GM19035 (cell line): ENCODE measurements at regions not wholly inside any gene's neighbourhood (a gene's known extent, or its start where the extent isn't known, plus 50 kb on each side); places are given as distances from the start of the nearest gene placed in this dataset.
"Not testable (repeated sequence)": the region's sequence is repeated elsewhere in the genome, so short reads cannot be mapped to it uniquely, and the experiment has no call there.

ENCODE experiments used
- ATAC-seq: cut with Tn5 transposase; IDR thresholded peaks from one replicate; pipeline ENCODE4 v1.9.1; 2021; ENCODE audit not compliant: unreplicated experiment

DNA sequence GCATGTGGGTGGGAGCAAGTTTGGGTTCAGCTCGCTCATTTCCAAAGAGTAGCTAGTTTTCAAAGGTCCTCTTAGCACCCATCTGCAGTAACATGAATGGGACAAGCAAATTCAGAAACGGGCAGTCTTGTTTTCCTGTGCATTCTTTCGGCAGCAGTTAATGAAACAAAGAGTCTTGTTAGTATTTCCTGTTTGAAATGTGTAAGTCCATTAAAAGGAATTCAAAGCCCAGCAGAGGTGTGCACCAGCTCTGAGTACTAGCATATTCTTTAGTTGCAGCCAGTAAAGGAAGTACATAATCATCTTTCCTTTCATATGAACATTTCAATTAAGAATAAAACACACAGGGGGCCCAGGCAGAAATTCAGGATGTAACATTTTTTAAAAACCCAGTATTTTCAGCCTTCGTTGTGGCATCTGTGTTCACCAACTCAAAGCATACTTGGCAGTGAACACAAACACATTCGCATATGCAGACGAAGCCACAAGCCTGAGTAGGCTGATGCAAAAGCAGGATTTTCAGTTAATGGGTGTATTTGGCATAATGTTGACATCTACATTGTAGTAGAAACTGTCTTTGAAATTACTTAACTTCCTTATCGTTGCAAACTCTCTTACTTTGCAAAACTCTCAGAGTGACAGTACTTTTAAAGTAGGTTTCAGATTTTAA, 570.0 kb upstream of the FLRT2 start:
- no peak for ATAC-seq

DNA sequence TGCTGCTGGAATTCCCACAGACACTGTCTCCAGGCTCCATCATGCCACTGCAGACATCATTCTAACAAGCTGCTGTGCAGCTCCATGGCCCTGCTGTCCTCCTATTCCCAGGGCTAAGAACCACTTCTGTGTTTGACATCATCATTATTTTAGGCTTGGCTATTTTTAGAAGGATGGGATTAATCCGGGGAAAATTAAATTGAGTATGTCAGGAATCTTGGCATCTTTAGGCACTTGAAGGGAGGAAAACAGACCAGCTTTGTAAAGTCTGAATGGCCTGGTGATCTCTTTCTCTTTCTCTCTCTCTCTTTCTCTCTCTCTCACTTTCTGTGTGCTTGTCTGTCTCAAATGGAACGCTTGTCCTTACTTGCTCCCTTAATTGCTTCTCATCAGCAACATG, 568.3 kb upstream of the FLRT2 start:
- no peak for ATAC-seq

DNA sequence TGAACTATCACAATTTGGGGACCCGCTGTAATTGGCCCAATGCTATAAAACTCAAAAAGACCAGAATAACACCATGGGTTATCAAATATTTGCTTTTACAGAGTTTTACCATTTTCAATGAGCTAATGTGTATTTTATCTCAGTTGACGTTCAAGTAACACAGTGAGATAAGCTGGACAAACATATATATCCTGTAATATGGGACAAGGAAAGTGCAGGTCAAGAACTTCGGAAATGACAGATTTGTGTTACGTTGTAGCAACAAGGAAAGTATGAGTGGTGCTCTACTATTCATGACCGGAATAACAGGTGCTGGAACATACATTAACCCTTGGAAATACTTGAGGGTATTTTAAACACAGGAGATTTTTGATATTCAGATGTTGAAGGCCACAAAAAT, 566.4 kb upstream of the FLRT2 start:
- no peak for ATAC-seq

DNA sequence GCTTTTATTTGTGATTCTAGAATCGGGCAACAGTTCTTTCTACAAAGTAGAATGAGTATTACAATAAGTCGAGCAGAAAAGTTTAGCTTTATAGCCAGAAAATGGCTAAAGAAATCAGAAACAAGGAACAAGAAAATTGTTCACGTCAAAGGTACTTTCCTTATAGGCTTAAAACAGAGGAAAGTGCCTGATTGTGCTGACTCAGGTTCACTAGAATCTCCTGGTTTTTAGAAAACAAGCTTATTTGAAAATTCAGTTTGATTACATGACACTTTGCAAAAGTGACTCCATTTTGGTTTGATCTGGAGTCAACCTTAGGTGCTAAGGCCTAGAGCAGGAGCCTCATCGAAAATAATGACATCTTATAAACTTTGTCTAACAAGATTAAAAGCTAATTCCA, 564.7 kb upstream of the FLRT2 start:
- no peak for ATAC-seq

DNA sequence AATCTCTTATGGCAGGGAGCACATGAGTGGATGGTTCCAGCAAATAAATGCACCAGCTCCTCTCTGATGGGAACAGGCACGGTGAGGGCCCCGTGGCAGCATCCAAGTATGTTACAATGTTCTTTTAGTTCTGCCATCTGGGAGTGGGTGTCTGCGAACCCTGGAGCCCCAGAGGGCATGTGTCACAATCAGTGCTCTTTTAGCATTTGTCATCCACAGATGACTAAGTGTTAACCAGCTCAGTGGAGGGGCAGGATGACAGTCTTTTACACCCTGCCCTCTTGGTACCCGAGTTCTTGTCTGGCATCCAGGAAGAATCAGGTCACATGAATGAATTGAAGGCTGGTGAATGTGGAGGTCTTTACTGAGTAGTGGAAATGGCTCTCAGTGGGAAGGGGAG, 560.4 kb upstream of the FLRT2 start:
- ATAC-seq = no peak

DNA sequence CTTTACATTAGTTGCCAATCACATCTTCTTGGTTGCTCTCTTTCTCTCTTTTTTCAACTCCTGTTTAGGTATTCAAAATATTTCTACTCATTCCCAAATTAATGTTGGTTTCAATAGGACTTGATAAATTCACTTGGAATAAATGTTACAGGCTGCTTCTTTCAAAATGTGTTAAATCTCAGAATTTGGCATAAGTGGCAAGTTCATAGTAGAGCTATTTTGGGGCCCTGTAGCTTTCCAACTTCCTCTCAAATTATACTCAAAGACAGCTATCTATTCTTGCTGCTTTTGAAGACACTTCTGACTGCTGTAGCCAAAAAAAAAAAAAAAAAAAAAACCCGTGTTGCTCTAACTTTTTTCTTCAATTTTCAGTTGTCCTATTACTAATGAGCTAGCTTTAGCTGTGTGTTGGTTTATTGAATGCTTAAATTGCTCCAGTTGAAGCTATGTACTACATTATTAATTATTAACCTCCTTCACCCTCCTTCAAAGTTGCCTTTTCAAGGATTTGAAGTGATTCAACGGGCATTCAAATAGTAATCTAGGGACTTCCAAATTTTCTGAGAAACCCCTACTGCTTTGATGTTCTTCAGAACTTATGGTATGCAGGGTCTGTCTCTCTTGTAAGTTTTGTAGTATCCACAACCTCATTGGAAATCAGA, 554.6 kb upstream of the FLRT2 start:
- no peak for ATAC-seq

DNA sequence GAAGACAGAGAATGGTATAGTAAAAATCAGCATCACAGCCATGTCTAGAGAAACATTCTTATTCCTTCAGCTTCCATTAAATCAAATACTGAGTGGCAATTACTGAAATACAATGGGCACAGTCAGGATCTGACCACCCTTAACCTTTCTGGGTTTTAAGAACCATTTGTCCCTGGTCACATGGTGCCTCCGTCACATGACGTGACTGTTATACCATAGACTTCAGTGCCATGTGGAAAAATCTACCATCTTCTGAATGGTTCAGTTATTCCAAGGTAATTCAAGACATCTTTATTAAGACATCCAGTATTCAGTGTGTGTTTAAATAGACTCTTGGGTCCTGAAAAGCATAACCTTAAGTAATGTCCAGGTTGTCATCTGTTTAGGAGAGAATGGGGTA, 553.1 kb upstream of the FLRT2 start:
- no peak for ATAC-seq

DNA sequence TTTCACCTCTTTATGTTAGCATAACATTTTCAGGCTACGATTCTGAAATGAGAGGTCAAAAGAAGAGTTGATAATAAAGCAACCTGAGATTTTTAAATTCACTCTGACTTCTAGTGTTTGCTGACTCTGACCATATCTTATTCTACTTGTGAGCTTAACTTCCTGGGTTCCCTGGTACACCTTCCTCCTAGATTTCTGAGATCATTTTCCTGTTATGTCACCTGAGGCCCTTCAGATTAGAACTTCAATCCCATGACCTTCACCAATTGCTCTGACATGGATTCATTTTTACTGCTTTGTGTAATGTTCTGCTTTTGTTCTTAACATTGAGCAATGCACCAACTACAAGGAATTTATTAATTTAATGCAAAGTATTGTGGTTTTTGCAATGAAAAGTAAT, 542.9 kb upstream of the FLRT2 start:
- no peak for ATAC-seq

DNA sequence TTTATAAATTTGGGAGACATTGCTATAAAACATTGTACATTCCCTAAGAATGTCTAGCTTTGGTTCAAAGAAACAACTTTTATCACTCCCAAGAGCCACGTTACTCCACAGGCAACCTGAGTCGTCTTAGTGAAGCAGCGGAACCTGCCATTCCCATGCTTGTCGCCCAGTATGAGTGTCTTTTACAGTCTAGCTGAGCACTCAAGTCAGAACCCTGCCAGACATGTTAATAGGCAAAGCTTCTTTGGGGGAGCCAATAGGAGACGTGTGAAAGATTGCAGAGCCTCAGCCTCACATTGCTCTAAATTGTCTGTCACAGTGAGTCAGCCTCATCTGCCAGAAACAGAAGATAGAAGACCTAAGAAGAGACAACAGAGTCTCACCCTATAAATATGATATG, 541.6 kb upstream of the FLRT2 start:
- no peak for ATAC-seq

DNA sequence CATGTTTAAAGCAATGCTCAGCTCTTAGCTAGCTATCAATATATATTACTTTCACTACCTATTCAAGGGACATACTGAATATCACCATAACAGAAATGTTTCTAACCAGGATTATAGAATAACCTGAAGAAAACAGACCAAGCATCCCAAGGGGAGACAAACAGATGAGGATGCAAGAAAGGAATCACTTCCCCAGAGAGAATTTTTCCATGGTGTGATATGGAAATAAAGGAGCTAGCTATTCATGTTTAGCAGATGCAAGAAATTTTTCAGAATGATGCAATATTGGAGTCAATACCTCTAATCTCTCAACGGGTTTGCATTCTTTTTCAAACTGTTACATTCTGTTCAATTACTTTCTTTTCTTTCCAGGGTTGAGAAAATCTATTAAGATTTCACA, 538.9 kb upstream of the FLRT2 start:
- no peak for ATAC-seq

DNA sequence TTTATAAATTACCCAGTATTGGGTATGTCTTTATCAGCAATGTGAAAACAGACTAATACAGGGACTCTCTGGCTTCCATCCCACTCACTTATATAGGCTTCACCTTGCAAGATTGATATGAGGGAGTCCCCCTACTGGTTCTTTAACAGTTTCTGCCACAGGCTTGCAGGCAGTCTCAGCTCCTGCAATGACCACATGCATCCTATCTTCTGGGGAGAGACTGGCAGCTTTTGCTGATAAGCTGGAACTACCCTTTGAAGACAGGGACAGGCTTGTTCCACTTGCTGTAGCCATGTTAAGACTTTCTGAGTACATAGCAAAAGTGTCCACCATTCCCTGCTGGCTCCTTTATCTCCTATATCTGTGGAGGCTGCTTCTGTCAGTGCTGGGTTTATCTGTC, 531.7 kb upstream of the FLRT2 start:
- ATAC-seq = no peak

DNA sequence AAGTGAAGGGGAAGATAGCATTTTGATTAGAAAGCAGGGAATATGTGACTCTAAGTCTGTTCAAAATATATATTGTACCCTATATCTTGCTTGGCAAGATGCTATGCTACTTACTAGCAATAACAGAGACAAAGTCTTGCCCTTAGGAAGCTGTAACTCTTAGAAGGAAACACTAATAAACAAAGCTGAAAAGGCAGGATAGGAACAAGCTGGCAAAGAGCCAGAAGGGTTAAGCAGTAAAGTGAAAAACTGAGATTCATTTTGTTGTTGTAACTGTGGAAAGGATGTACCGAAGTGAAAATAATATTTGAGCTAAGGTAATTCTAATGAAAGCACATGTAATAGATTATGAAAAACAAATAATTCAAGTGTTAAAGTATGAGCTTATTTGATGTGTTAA, 527.1 kb upstream of the FLRT2 start:
- no peak for ATAC-seq

DNA sequence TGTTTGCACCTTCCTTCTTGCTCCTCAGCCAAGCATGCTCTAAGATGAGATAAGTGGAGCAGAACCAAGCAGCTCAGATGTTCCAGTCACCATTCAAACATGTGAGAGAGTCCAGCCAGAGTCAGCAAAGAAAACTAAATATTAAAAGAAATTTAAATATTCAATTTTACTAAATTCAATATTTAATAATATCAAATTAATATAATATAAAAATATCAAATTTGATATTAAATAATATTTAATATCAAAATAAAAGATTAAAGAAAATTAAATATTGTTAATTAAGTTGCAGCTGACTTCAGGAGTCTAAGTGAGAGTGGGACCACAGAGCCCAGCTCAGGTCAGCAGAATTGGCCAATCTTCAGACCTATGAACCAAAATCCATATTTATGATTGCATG, 526.1 kb upstream of the FLRT2 start:
- ATAC-seq = no peak

DNA sequence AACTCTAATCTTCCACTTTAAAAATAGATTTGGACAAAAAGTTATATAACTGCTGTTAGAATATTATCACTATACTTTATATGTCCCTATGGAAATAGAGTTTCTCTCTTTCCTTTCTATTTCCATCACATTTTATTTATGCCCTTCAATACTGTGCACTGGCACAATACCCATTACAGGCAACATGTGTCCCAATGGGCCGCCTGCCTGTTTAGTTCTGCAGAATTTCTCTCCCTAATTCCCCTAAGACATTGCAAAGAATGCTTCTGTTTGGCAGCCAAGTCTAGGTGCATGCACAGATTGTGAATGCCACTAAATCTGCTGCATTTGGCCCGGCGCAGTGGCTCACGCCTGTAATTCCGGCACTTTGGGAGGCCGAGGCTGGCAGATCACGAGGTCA, 520.4 kb upstream of the FLRT2 start:
- ATAC-seq = no peak

DNA sequence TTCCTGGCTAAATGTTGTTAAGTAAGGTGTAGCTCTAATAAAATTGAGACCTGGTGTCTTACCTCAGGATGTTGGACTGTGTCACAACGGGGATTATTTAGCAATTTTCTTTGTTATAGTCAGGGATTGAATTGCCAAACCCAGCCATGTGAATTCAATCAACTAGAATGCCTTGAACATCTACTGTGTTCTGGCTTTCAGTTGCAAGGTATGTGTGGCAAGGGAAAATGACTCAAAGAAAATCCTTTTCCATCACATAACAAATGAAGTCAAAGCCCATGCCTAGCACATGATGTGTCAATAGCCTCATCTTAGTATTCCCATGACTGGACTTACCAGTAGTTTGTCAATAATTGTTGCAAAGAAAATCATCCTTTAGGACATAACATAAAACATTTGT, 519.8 kb upstream of the FLRT2 start:
- no peak for ATAC-seq

DNA sequence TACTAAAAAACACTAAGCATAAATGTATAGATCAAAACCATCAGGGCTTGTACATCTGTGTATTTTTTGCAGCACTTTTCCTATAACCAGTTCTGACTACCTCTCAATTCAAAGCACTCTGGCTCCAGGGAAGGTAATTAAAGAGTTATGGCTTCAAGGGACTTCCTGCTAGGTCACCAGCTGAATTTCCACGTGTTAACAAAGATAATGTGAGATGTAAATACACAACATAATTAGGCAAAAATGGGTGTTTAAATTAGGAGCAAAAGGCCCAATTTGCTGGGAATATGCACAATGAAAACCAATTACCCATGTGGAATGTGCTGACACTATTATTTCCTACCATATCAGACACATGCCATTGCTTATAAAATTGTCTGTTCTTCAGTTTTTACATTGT, 513.4 kb upstream of the FLRT2 start:
- no peak for ATAC-seq

DNA sequence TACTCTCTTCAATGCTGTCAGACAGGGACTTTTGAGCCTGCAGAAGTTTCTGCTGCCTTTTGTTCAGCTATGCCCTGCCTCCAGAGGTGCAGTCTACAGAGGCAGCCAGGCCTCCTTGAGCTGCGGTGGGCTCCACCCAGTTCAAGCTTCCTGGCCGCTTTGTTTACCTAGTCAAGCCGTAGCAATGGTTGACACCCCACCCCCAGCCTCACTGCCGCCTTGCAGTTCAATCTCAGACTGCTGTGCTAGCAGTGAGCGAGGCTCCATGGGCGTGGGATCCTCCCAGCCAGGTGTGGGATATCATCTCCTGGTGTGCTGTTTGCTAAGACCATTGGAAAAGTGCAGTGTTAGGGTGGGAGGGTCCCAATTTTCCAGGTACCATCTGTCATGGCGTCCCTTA, 506.1 kb upstream of the FLRT2 start:
- not testable (repeated sequence) for ATAC-seq

DNA sequence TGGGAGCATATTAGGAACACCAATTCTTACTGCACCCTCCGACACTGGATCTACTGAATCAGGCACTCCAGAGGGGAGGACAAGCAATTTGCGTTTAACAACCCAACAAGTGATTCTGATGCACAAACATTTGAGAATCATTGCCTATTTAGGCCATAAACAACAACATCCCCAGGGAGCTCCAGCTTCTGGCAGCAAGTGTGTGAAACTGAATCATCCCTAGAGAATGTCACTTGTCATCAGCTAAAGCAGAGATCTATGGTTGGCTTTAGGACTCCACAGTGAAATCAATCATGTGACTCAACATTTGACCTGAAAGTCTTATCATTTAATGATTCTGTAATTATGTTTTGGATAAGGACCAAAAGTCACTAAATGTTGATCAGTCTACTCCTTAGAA, 505.0 kb upstream of the FLRT2 start:
- ATAC-seq = no peak

DNA sequence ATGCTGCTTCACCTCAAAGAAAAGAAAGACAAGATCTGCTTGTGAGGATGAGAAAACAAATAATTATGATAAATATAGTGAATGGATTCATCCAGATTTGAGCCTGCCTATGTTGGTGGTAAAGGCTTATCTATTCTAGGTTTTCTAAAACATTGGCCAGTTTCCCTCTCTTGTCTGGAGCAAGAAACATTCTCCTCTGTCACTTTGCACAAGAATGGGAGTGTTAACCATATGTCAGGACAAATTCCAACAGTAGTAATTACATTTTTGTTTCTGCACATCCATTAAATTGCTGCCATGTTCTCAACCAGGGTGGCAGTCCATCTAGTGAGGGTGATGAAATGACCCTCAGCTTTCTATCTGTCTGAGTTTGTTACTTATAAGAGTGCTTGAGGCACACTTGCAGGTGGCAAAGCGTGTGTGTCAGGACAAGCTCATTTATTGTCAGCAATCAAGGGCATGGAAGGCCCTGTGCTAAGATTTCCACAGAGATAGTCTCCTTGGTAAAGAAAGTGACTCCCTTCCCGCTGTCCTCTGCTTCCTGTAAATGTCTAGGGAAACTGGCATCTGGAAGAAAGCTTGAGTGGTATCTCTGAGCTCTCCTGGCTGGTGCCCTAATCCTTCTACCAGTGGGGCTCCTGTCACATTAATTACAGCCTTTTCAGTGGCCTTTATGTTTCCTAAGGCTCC, 502.1 kb upstream of the FLRT2 start:
- ATAC-seq = no peak

DNA sequence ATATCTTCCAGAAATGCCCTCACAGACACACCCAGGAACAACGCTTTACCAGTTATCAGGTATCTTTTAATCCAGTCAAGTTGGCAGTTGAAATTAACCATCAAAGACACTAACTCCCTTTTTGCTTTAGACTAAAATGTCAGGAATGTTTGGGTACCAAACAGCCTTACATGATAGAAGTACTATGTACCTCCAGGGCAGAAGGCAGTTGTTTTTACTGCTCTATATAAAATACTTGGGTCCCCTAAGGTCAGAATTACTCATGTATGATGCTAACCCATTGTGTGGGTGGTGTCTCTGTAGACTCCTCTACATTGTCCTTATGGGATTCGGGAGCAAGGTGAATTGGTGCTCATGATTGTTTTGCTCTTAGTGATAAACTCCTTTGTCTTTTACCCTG, 492.5 kb upstream of the FLRT2 start:
- ATAC-seq = no peak

DNA sequence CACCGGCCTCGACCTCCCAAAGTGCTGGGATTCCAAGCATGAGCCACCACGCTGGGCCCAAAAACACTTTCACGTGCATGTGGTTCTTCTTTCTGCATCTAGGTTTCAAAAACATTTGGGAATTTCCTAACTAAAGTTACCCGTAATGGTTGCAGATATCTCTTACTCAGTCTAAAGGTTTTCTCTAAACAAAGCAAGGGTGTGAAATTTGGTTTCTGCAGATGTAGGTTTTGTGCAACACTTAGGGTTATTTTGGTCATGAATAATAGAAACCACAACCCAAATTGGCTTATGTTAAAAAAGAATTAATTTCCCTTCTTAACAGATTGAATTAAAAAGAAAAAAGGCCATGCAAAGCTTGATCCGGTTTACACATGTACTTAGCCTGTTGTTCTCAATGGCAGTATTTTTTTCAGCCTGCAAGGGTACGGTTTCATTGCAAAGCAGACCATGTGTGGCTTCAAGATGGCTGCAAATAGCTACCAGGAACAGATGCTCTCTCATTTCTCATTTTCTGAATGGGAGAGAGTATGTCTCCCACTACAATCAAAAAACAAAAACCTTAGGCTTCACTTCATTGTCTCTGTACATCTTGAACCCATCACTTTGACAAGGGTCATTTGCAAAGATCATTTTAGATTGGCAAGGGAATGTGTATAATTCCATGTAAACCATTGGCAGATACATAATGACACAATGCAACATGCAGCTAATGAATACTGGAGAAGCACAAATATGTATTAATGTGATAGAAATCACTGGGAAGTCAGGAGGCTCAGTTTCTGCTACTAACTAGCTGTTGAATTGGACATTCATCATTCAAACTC, 491.2 kb upstream of the FLRT2 start:
- ATAC-seq = no peak

DNA sequence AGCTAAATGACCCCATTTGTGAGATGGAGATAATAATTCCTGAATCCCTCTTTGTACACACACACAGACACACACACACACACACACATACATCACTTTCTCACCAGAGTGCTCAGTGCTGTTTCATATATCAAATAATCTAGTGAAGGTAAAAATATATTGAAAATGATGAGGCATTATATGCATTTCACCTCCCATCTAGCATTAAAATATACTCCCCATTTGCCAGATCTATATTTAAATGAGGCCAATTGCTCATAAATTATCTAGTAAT, 490.7 kb upstream of the FLRT2 start:
- ATAC-seq = no peak
